B cell (primary cell): ENCODE measurements at regions not wholly inside any gene's neighbourhood (a gene's known extent, or its start where the extent isn't known, plus 50 kb on each side); places are given as distances from the start of the nearest gene placed in this dataset.

Experiments used
- ATAC-seq: fragments of 200-7000 bp; cut with Tn5 transposase; one replicate; pipeline ENCODE4 v1.10.0; 2021; ENCODE audit warnings: low read depth, mild to moderate bottlenecking, moderate number of reproducible peaks, moderate library complexity
- CTCF ChIA-PET: fragments of 350-600 bp; sonication (Branson Sonifier 250); formaldehyde crosslinking; loops from one replicate; lab custom pipeline; 2021; ENCODE audit warnings: antibody characterized with exemption, inconsistent platforms; lab: Charles Lee
- POLR2A ChIA-PET: fragments of 350-600 bp; sonication (Branson Sonifier 250); formaldehyde crosslinking; loops from one replicate; lab custom pipeline; 2021; ENCODE audit warnings: antibody characterized with exemption; lab: Charles Lee
- DNase-seq: peaks from one replicate; pipeline ENCODE4 v3.0.0; 2013
- H2AFZ ChIP-seq: 2 replicates; pipeline ENCODE4 v1.6.1; 2012; ENCODE audit warnings: mild to moderate bottlenecking, low read depth, low read length; ENCODE audit not compliant: insufficient read depth, poor library complexity, severe bottlenecking
- H3K27ac ChIP-seq, 2 donors: 1 replicate in 1 of 2; 2 replicates in 1 of 2; pipeline ENCODE4 v1.5.1; 2012 to 2013; ENCODE audit warnings: low read length in 2 of 2, mild to moderate bottlenecking in 2 of 2, moderate library complexity in 1 of 2
- H3K27me3 ChIP-seq, 4 experiments: fragments of 200-600 bp in 1 of 4; sonication (generic) in 1 of 4; replicated peaks in 1 of 4; 1 replicate in 2 of 4; 2 replicates in 2 of 4; pipeline versions ENCODE4 v1.6.1 to v1.7.0; 2013 to 2016; ENCODE audit warnings: low read length in 3 of 4, mild to moderate bottlenecking in 2 of 4, mixed read lengths in 1 of 4, moderate library complexity in 1 of 4; ENCODE audit not compliant: insufficient read depth in 4 of 4, control insufficient read depth in 3 of 4; ENCODE audit errors: control extremely low read depth in 1 of 4
- H3K36me3 ChIP-seq, 2 experiments: replicated peaks in 1 of 2; 1 replicate in 1 of 2; 2 replicates in 1 of 2; pipeline versions ENCODE4 v1.6.1 to v1.7.1; 2013; ENCODE audit warnings: low read length in 1 of 2; ENCODE audit not compliant: insufficient read depth in 2 of 2, control insufficient read depth in 1 of 2; ENCODE audit errors: control extremely low read depth in 1 of 2, extremely low read depth in 1 of 2
- H3K4me1 ChIP-seq, 2 donors: fragments of 200-600 bp in 1 of 2; sonication (generic) in 1 of 2; 1 replicate in 1 of 2; 2 replicates in 1 of 2; pipeline versions ENCODE4 v1.5.1 to v1.6.1; 2013 to 2017; ENCODE audit warnings: low read length in 2 of 2; ENCODE audit not compliant: control insufficient read depth in 2 of 2, insufficient read depth in 2 of 2
- H3K4me2 ChIP-seq: replicated peaks from 2 replicates; pipeline ENCODE3; 2012; ENCODE audit warnings: mild to moderate bottlenecking, low read depth, low read length; ENCODE audit not compliant: poor library complexity, severe bottlenecking
- H3K4me3 ChIP-seq, 5 experiments: fragments of 200-600 bp in 1 of 5; sonication (generic) in 1 of 5; 1 replicate in 3 of 5; 2 replicates in 2 of 5; pipeline versions ENCODE4 v1.5.1 to v1.7.0; 2011 to 2016; ENCODE audit warnings: low read length in 4 of 5, mild to moderate bottlenecking in 4 of 5, low read depth in 2 of 5, control low read depth in 1 of 5, moderate library complexity in 1 of 5; ENCODE audit not compliant: insufficient read depth in 1 of 5; ENCODE audit errors: control extremely low read depth in 1 of 5, extremely low read depth in 1 of 5
- H3K79me2 ChIP-seq: fragments of 200-600 bp; sonication (generic); one replicate; pipeline ENCODE4 v1.6.0; 2016; ENCODE audit warnings: low read length; ENCODE audit not compliant: control insufficient read depth, insufficient read depth
- H3K9ac ChIP-seq: fragments of 200-600 bp; sonication (generic); 2 replicates; pipeline ENCODE4 v1.6.1; 2017; ENCODE audit warnings: mild to moderate bottlenecking, low read length, moderate library complexity
- H3K9me3 ChIP-seq, 3 donors: one replicate each; pipeline versions ENCODE4 v1.6.1 to v1.7.1; 2013; ENCODE audit warnings: low read length in 2 of 3; ENCODE audit not compliant: control insufficient read depth in 2 of 3, insufficient read depth in 1 of 3; ENCODE audit errors: control extremely low read depth in 1 of 3
- H4K20me1 ChIP-seq: 2 replicates; pipeline ENCODE4 v1.6.0; 2012; ENCODE audit warnings: mild to moderate bottlenecking, low read length; ENCODE audit not compliant: insufficient read depth, control insufficient read depth, poor library complexity, severe bottlenecking
- H3K27ac Mint-ChIP-seq: one replicate; pipeline ENCODE4 v1.8.0; 2021; ENCODE audit warnings: mixed read lengths
- H3K27me3 Mint-ChIP-seq: one replicate; pipeline ENCODE4 v1.8.0; 2021; ENCODE audit warnings: mixed read lengths
- H3K4me1 Mint-ChIP-seq: one replicate; pipeline ENCODE4 v1.8.0; 2021; ENCODE audit warnings: mixed read lengths
- H3K4me3 Mint-ChIP-seq: one replicate; pipeline ENCODE4 v1.8.0; 2021; ENCODE audit warnings: mixed read lengths
- H3K9me3 Mint-ChIP-seq: one replicate; pipeline ENCODE4 v1.8.0; 2022; ENCODE audit warnings: mixed read lengths; ENCODE audit not compliant: insufficient read depth
- CTCF ChIP-seq: fragments of 200-600 bp; IDR thresholded peaks from one replicate; pipeline ENCODE4 v1.8.0; 2022; ENCODE audit warnings: antibody characterized with exemption, mild to moderate bottlenecking
- EZH2 ChIP-seq: IDR thresholded peaks from 2 replicates; pipeline ENCODE4 v1.6.1; 2012; ENCODE audit warnings: borderline replicate concordance, low read depth, mild to moderate bottlenecking, moderate library complexity, low read length; ENCODE audit not compliant: insufficient read depth, poor library complexity, severe bottlenecking
- WGBS: methylation state at CpG from one replicate; pipeline ENCODE4 v1.1.5; 2013; ENCODE audit warnings: missing lambda C conversion rate; ENCODE audit not compliant: insufficient coverage; 5-methylcytosine and 5-hydroxymethylcytosine counted together
- intact Hi-C: fragments of 100-400 bp; cut with micrococcal nuclease; formaldehyde crosslinking; loops from one replicate; pipeline ENCODE4 v1.10.0; 2022

- no peak overlapping the region for H3K9ac ChIP-seq
- intact Hi-C loops, result no loop called here
- no peaks in the 10 kb centered on the region for H3K79me2 ChIP-seq
- no peak overlapping the region for H3K27ac Mint-ChIP-seq
- TF ChIP-seq CTCF, result no peak
- no peak for TF ChIP-seq EZH2
- H3K9me3 Mint-ChIP-seq, result no peaks in the 10 kb centered on the region
- peaks cover 7% of the 10 kb centered on the region for H3K27me3 Mint-ChIP-seq
- no peak for DNase-seq
- no peaks in the 10 kb centered on the region for H3K4me1 ChIP-seq
- H3K27ac ChIP-seq, result no peak overlapping the region
- ChIA-PET CTCF (no interaction called here), POLR2A (no interaction called here)
- H3K27me3 ChIP-seq, result no peaks in the 10 kb centered on the region
- H4K20me1 ChIP-seq, result no peaks in the 10 kb centered on the region
- no peak for ATAC-seq
- H3K9me3 ChIP-seq, result no peaks in the 10 kb centered on the region
- no peak overlapping the region for H2AFZ ChIP-seq
- no peak overlapping the region for H3K4me3 ChIP-seq
- H3K4me1 Mint-ChIP-seq, result no peaks in the 10 kb centered on the region
- 94% methylated on average over 2 of the region's 2 CpGs for WGBS
- H3K4me2 ChIP-seq, result no peak overlapping the region
- no peak overlapping the region for H3K4me3 Mint-ChIP-seq
- H3K36me3 ChIP-seq, result no peaks in the 10 kb centered on the region
Observed at GRCh38 chr2:225739328-225739727, 339.8 kb downstream of the NYAP2 start.

- intact Hi-C loops, result no loop called here
- Mint-ChIP-seq H3K9me3 (no peaks in the 10 kb centered on the region), H3K4me3 (no peak overlapping the region), H3K27me3 (peaks cover 8% of the 10 kb centered on the region), H3K27ac (no peak overlapping the region), H3K4me1 (no peaks in the 10 kb centered on the region)
- Histone ChIP-seq H3K4me1 (no peaks in the 10 kb centered on the region), H3K4me3 (no peak overlapping the region), H2AFZ (no peak overlapping the region), H4K20me1 (no peaks in the 10 kb centered on the region), H3K36me3 (no peaks in the 10 kb centered on the region), H3K4me2 (no peak overlapping the region), H3K9me3 (no peaks in the 10 kb centered on the region), H3K27ac (no peak overlapping the region), H3K79me2 (no peaks in the 10 kb centered on the region), H3K27me3 (no peaks in the 10 kb centered on the region), H3K9ac (no peak overlapping the region)
- no peak for ATAC-seq
- CTCF ChIA-PET, result no interaction called here
- POLR2A ChIA-PET, result no interaction called here
- no peak for TF ChIP-seq EZH2
- no peak for TF ChIP-seq CTCF
- no peak for DNase-seq
- no CpG with 5 or more reads among the region's 1 CpG for WGBS
Observed at GRCh38 chr2:225738735-225739134, 339.2 kb downstream of the NYAP2 start.
